C4-2B (cell line): ENCODE measurements at regions not wholly inside any gene's neighbourhood (a gene's known extent, or its start where the extent isn't known, plus 50 kb on each side); places are given as distances from the start of the nearest gene placed in this dataset.

ENCODE experiments used
- CTCF ChIP-seq: fragments of 450-650 bp; conservative IDR thresholded peaks from 2 replicates; pipeline ENCODE4 v1.5.1; 2017; ENCODE audit warnings: mild to moderate bottlenecking
- ZFX ChIP-seq: fragments of 450-650 bp; IDR thresholded peaks from 2 replicates; pipeline ENCODE4 v1.6.1; 2017

GRCh38 chr4:186952709-186953108, 229.1 kb upstream of the FAT1 start:
- TF ChIP-seq CTCF (no peak), ZFX (no peak)
